Tibial nerve (tissue), 3 donors: ENCODE measurements at regions not wholly inside any gene's neighbourhood (a gene's known extent, or its start where the extent isn't known, plus 50 kb on each side); places are given as distances from the start of the nearest gene placed in this dataset.

Experiments
- CTCF ChIP-seq, 5 experiments: fragments of 200-600 bp in 3 of 5; fragments of 450-650 bp in 2 of 5; sonication (generic) in 3 of 5; IDR thresholded peaks; one replicate each; pipeline ENCODE4 v1.5.1; 2016 to 2019; ENCODE audit warnings: antibody characterized with exemption in 5 of 5, mild to moderate bottlenecking in 3 of 5, moderate library complexity in 2 of 5
- POLR2A ChIP-seq, 2 donors: fragments of 450-650 bp; IDR thresholded peaks; one replicate each; pipeline ENCODE4 v1.6.1; 2017; ENCODE audit warnings: antibody characterized with exemption in 2 of 2, mild to moderate bottlenecking in 2 of 2, moderate library complexity in 2 of 2

DNA sequence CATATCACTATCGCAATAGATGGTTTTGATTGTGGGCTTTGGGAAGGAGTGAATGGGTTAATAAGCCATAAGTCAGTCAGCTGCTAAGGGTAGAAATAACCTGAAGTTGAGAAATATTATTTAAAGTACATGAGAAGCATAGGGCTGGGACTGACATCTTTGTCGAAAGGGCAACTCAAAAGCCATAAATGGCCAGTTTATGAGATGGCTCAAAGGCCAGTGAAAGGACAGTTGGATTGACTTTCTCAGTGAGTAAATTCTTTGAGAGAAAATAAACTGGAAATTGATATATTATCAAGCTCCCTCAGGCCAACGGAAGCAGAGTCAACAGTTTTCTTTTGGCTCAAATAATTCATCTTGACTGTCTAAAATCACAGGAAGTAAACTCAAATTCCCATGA lies 419.8 kb downstream of the NSUN3 start:
- TF ChIP-seq POLR2A (IDR thresholded peaks at IDR 0.05) = no peak
- TF ChIP-seq CTCF (IDR thresholded peaks at IDR 0.05) = no peak
